ENCODE measurements at regions not wholly inside any gene's neighbourhood (a gene's known extent, or its start where the extent isn't known, plus 50 kb on each side); places are given as distances from the start of the nearest gene placed in this dataset.

DNA sequence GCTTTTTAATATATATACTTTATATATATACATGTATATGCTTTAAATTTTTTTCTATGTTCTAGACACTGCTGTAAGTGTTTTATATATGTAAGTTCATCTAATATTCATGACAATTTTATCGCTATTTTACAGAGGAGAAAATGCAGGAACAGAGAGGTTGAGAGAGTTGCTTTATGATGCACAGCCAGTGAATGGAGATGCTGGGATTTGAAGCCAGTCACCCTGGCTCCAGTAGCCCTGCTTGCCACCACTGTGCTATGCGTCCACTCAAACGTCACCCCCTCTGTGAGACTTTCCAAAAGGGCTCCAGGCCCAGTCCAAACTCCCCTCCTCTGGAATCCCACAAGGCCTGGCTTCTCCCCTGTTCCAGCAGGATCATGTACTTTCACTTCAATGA, 91.0 kb upstream of the GRIK3 start:
- no peak for TF ChIP-seq CTCF (IDR thresholded peaks at IDR 0.05)
- TF ChIP-seq POLR2A (IDR thresholded peaks at IDR 0.05): no peak
